A673 (cell line): ENCODE measurements at regions not wholly inside any gene's neighbourhood (a gene's known extent, or its start where the extent isn't known, plus 50 kb on each side); places are given as distances from the start of the nearest gene placed in this dataset.

Source experiments
- EZH2 ChIP-seq: fragments of 200-600 bp; sonication (generic); IDR thresholded peaks from 2 replicates; pipeline ENCODE4 v1.6.1; 2017; ENCODE audit warnings: borderline replicate concordance, low read depth, mild to moderate bottlenecking, mixed read lengths, antibody characterized with exemption, low read length; ENCODE audit not compliant: poor library complexity, severe bottlenecking
- TF ChIP-seq, protein P1 (sequence below): fragments of 300-800, 200-600 bp; sonication (generic); conservative IDR thresholded peaks from 2 replicates; pipeline ENCODE4 v1.5.1; 2017; ENCODE audit warnings: low read depth, mild to moderate bottlenecking, antibody characterized with exemption, low read length, moderate library complexity, mixed read lengths

GRCh38 chr6:147046141-147046877, 157.9 kb upstream of the STXBP5 start:
- TF ChIP-seq, protein P1, sequence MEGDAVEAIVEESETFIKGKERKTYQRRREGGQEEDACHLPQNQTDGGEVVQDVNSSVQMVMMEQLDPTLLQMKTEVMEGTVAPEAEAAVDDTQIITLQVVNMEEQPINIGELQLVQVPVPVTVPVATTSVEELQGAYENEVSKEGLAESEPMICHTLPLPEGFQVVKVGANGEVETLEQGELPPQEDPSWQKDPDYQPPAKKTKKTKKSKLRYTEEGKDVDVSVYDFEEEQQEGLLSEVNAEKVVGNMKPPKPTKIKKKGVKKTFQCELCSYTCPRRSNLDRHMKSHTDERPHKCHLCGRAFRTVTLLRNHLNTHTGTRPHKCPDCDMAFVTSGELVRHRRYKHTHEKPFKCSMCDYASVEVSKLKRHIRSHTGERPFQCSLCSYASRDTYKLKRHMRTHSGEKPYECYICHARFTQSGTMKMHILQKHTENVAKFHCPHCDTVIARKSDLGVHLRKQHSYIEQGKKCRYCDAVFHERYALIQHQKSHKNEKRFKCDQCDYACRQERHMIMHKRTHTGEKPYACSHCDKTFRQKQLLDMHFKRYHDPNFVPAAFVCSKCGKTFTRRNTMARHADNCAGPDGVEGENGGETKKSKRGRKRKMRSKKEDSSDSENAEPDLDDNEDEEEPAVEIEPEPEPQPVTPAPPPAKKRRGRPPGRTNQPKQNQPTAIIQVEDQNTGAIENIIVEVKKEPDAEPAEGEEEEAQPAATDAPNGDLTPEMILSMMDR: no peak
- TF ChIP-seq EZH2: no peak
